ENCODE measurements at regions not wholly inside any gene's neighbourhood (a gene's known extent, or its start where the extent isn't known, plus 50 kb on each side); places are given as distances from the start of the nearest gene placed in this dataset.

DNA sequence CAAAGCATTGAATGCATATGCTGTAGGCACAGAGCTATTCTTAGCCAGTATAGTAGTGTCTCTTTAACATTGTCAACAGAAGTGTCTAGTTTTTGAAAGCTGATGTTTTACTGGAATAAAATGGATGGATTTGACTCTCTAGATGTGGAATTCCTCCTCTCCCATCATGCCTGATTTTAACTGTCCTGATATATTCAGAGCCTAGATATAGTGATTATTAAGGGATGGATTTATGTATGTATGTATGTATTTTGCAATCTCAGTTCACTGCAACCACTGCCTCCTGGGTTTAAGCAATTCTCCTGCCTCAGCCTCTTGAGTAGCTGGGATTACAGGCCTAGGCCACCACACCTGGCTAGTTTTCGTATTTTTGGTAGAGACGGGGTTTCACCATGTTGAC is 144.8 kb upstream of the NAV3 start:
- Histone ChIP-seq H3K27ac (no peak overlapping the region), H3K4me1 (peaks cover 6% of the 10 kb centered on the region), H2AFZ (replicated peaks) (no peak overlapping the region), H3F3A (ENCODE audit: low read depth) (no peaks in the 10 kb centered on the region), H3K27me3 (no peaks in the 10 kb centered on the region), H3K79me2 (ENCODE audit: low read depth) (no peaks in the 10 kb centered on the region), H3K9me3 (ENCODE audit: low read depth) (no peaks in the 10 kb centered on the region), H3K4me2 (no peak overlapping the region), H4K20me1 (ENCODE audit: low read depth) (no peaks in the 10 kb centered on the region), H3K36me3 (no peaks in the 10 kb centered on the region), H3K4me3 (no peak overlapping the region), H3K9ac (no peak overlapping the region)
- DNase-seq (ENCODE audit: low spot score), result no peak
- Mint-ChIP-seq H3K4me1 (peaks cover 10% of the 10 kb centered on the region), H3K36me3 (no peaks in the 10 kb centered on the region), H3K27ac (no peak overlapping the region), H3K9me3 (no peaks in the 10 kb centered on the region), H3K27me3 (ENCODE audit: insufficient read depth, low read depth) (no peaks in the 10 kb centered on the region), H3K4me3 (no peak overlapping the region)
- TF ChIP-seq EZH2 (IDR thresholded peaks at IDR 0.05), result no peak
- TF ChIP-seq, protein P1, sequence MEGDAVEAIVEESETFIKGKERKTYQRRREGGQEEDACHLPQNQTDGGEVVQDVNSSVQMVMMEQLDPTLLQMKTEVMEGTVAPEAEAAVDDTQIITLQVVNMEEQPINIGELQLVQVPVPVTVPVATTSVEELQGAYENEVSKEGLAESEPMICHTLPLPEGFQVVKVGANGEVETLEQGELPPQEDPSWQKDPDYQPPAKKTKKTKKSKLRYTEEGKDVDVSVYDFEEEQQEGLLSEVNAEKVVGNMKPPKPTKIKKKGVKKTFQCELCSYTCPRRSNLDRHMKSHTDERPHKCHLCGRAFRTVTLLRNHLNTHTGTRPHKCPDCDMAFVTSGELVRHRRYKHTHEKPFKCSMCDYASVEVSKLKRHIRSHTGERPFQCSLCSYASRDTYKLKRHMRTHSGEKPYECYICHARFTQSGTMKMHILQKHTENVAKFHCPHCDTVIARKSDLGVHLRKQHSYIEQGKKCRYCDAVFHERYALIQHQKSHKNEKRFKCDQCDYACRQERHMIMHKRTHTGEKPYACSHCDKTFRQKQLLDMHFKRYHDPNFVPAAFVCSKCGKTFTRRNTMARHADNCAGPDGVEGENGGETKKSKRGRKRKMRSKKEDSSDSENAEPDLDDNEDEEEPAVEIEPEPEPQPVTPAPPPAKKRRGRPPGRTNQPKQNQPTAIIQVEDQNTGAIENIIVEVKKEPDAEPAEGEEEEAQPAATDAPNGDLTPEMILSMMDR (IDR thresholded peaks at IDR 0.05), result no peak
- TF ChIP-seq EZH2phosphoT487 (IDR thresholded peaks at IDR 0.05), result no peak

DNA sequence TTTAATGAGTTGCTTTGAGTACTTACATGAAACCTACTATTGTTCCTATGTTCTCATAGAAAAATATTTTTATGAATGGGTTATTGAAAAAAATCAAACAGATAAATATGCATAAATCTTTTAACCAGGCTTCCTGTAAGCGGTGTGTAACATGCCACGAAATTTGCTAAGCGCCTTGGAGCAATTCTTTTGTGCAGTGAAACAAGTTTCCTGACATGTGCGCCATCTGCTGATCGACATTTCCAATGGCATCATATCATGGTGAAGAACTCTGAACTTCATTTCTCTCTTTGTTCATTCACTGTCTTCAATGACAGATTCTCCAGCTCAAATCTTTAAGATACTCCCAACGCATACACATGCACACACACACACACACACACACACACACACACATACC is 145.6 kb upstream of the NAV3 start:
- peaks cover 14% of the 10 kb centered on the region for H3K4me1 Mint-ChIP-seq
- no peaks in the 10 kb centered on the region for H3K27me3 ChIP-seq
- no peaks in the 10 kb centered on the region for H3K36me3 ChIP-seq
- TF ChIP-seq EZH2phosphoT487 (IDR thresholded peaks at IDR 0.05), result no peak
- TF ChIP-seq, protein P1 (IDR thresholded peaks at IDR 0.05), result peak; percentile 81
- H4K20me1 ChIP-seq (ENCODE audit: low read depth), result no peaks in the 10 kb centered on the region
- no peaks in the 10 kb centered on the region for H3F3A ChIP-seq (ENCODE audit: low read depth)
- H3K36me3 Mint-ChIP-seq, result no peaks in the 10 kb centered on the region
- H3K9me3 Mint-ChIP-seq, result no peaks in the 10 kb centered on the region
- no peak overlapping the region for H3K4me3 Mint-ChIP-seq
- no peaks in the 10 kb centered on the region for H3K79me2 ChIP-seq (ENCODE audit: low read depth)
- H2AFZ ChIP-seq (replicated peaks), result no peak overlapping the region
- H3K27ac ChIP-seq, result no peak overlapping the region
- H3K27ac Mint-ChIP-seq, result no peak overlapping the region
- H3K4me1 ChIP-seq, result peaks cover 6% of the 10 kb centered on the region
- no peak overlapping the region for H3K9ac ChIP-seq
- no peak overlapping the region for H3K4me3 ChIP-seq
- H3K27me3 Mint-ChIP-seq (ENCODE audit: insufficient read depth, low read depth), result no peaks in the 10 kb centered on the region
- peak overlapping the region; percentile 31 for H3K4me2 ChIP-seq
- DNase-seq (ENCODE audit: low spot score), result peak; percentile 85
- no peaks in the 10 kb centered on the region for H3K9me3 ChIP-seq (ENCODE audit: low read depth)

DNA sequence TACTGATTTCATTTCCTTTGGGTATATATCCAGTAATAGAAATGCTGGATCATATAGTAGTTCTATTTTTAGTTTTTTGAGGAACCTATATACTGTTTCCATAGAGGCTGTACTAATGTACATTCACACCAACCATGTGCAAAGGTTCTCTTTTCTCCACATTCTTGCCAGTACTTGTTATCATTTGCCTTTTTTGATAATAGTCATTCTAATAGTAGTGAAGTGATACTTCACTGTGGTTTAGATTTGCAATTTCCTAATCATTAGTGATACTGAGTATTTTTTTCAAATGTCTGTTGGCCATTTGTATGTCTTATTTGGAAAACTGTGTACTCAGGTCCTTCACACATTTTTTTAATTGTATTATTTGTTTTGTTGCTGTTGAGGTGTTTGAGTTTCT is 148.2 kb upstream of the NAV3 start:
- H3K9me3 ChIP-seq (ENCODE audit: low read depth), result no peaks in the 10 kb centered on the region
- no peak overlapping the region for H2AFZ ChIP-seq (replicated peaks)
- H3K9ac ChIP-seq, result no peak overlapping the region
- no peaks in the 10 kb centered on the region for H3K27me3 ChIP-seq
- H3K79me2 ChIP-seq (ENCODE audit: low read depth), result no peaks in the 10 kb centered on the region
- no peak overlapping the region for H3K27ac ChIP-seq
- H3K36me3 ChIP-seq, result no peaks in the 10 kb centered on the region
- no peak for DNase-seq (ENCODE audit: low spot score)
- H3K27ac Mint-ChIP-seq, result no peak overlapping the region
- H4K20me1 ChIP-seq (ENCODE audit: low read depth), result no peaks in the 10 kb centered on the region
- H3K4me3 Mint-ChIP-seq, result no peak overlapping the region
- H3K4me3 ChIP-seq, result no peak overlapping the region
- peaks cover 6% of the 10 kb centered on the region for H3K4me1 ChIP-seq
- peaks cover 2% of the 10 kb centered on the region for H3K27me3 Mint-ChIP-seq (ENCODE audit: insufficient read depth, low read depth)
- no peaks in the 10 kb centered on the region for H3K9me3 Mint-ChIP-seq
- H3K4me1 Mint-ChIP-seq, result peaks cover 25% of the 10 kb centered on the region
- no peak overlapping the region for H3K4me2 ChIP-seq
- H3K36me3 Mint-ChIP-seq, result no peaks in the 10 kb centered on the region
- no peak for TF ChIP-seq EZH2 (IDR thresholded peaks at IDR 0.05)
- no peak for TF ChIP-seq EZH2phosphoT487 (IDR thresholded peaks at IDR 0.05)
- TF ChIP-seq, protein P1 (IDR thresholded peaks at IDR 0.05), result no peak
- H3F3A ChIP-seq (ENCODE audit: low read depth), result no peaks in the 10 kb centered on the region

DNA sequence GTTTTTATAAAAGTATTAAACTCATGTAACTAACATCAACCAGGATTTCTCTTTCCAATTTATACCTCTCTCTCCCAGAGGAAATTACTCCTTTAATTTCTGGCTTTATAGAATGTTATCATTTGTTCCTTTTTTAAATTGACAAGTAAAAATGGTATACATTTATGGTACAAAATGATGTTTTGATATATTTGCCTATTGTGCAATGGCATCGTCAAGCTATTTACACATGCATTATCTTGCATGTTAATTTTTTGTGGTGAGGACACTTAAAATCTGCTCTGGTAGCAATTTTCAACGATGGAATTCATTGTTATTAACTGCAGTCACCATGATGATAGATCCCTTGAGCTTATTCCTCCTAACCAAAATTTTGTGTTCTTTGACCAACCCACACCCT is 149.0 kb upstream of the NAV3 start:
- no peak overlapping the region for H3K4me3 Mint-ChIP-seq
- peaks cover 2% of the 10 kb centered on the region for H3K27me3 Mint-ChIP-seq (ENCODE audit: insufficient read depth, low read depth)
- H3K9ac ChIP-seq, result no peak overlapping the region
- no peak overlapping the region for H3K27ac ChIP-seq
- H3F3A ChIP-seq (ENCODE audit: low read depth), result no peaks in the 10 kb centered on the region
- no peaks in the 10 kb centered on the region for H3K79me2 ChIP-seq (ENCODE audit: low read depth)
- H3K9me3 Mint-ChIP-seq, result no peaks in the 10 kb centered on the region
- no peak for DNase-seq (ENCODE audit: low spot score)
- no peaks in the 10 kb centered on the region for H3K36me3 ChIP-seq
- H3K4me3 ChIP-seq, result no peak overlapping the region
- no peak overlapping the region for H3K4me2 ChIP-seq
- peaks cover 25% of the 10 kb centered on the region for H3K4me1 Mint-ChIP-seq
- no peak for TF ChIP-seq EZH2phosphoT487 (IDR thresholded peaks at IDR 0.05)
- TF ChIP-seq, protein P1 (IDR thresholded peaks at IDR 0.05), result no peak
- TF ChIP-seq EZH2 (IDR thresholded peaks at IDR 0.05), result no peak
- no peak overlapping the region for H2AFZ ChIP-seq (replicated peaks)
- H3K36me3 Mint-ChIP-seq, result no peaks in the 10 kb centered on the region
- no peaks in the 10 kb centered on the region for H4K20me1 ChIP-seq (ENCODE audit: low read depth)
- H3K27ac Mint-ChIP-seq, result no peak overlapping the region
- no peaks in the 10 kb centered on the region for H3K9me3 ChIP-seq (ENCODE audit: low read depth)
- H3K4me1 ChIP-seq, result peaks cover 6% of the 10 kb centered on the region
- H3K27me3 ChIP-seq, result no peaks in the 10 kb centered on the region

Measured in neural progenitor cell (in vitro differentiated cells).